Smooth muscle cell (in vitro differentiated cells): ENCODE measurements at regions not wholly inside any gene's neighbourhood (a gene's known extent, or its start where the extent isn't known, plus 50 kb on each side); places are given as distances from the start of the nearest gene placed in this dataset.

Source experiments
- DNase-seq: peaks from one replicate; lab custom pipeline; 2025; ENCODE audit not compliant: unreplicated experiment; lab: John Stamatoyannopoulos, UW
- H2AFZ ChIP-seq: fragments of 200-600 bp; sonication (generic); 2 replicates; pipeline ENCODE4 v1.6.0; 2016; ENCODE audit warnings: antibody characterized with exemption, low read depth, mild to moderate bottlenecking
- H3F3A ChIP-seq: fragments of 200-600 bp; sonication (generic); 2 replicates; pipeline ENCODE4 v1.6.0; 2017; ENCODE audit warnings: antibody characterized with exemption, low read depth
- H3K27ac ChIP-seq: fragments of 200-600 bp; sonication (generic); 2 replicates; pipeline ENCODE4 v1.5.1; 2016; ENCODE audit warnings: low read depth, mild to moderate bottlenecking
- H3K27me3 ChIP-seq: fragments of 200-600 bp; sonication (generic); 2 replicates; pipeline ENCODE4 v1.6.1; 2016; ENCODE audit warnings: low read depth, mild to moderate bottlenecking
- H3K36me3 ChIP-seq: fragments of 200-600 bp; sonication (generic); 2 replicates; pipeline ENCODE4 v1.5.1; 2016; ENCODE audit warnings: low read depth
- H3K4me1 ChIP-seq: fragments of 200-600 bp; sonication (generic); 2 replicates; pipeline ENCODE4 v1.5.1; 2016; ENCODE audit warnings: low read depth
- H3K4me2 ChIP-seq: fragments of 200-600 bp; sonication (generic); 2 replicates; pipeline ENCODE4 v1.6.0; 2016; ENCODE audit warnings: mild to moderate bottlenecking
- H3K4me3 ChIP-seq: fragments of 200-600 bp; sonication (generic); 2 replicates; pipeline ENCODE4 v1.5.1; 2016; ENCODE audit warnings: mild to moderate bottlenecking
- H3K79me2 ChIP-seq: fragments of 200-600 bp; sonication (generic); 2 replicates; pipeline ENCODE4 v1.6.0; 2016; ENCODE audit warnings: low read depth, mild to moderate bottlenecking
- H3K9ac ChIP-seq: fragments of 200-600 bp; sonication (generic); 2 replicates; pipeline ENCODE4 v1.6.0; 2016; ENCODE audit warnings: low read depth
- H3K9me3 ChIP-seq: fragments of 200-600 bp; sonication (generic); replicated peaks from 2 replicates; pipeline ENCODE4 v1.5.1; 2016; ENCODE audit warnings: low read depth
- H4K20me1 ChIP-seq: fragments of 200-600 bp; sonication (generic); 2 replicates; pipeline ENCODE4 v1.6.0; 2016; ENCODE audit warnings: low read depth
- WGBS: methylation state at CpG from one replicate; pipeline ENCODE4 v1.1.7; 2016; ENCODE audit warnings: low lambda C conversion rate; 5-methylcytosine and 5-hydroxymethylcytosine counted together
- TF ChIP-seq, protein P1 (sequence below): fragments of 200-600 bp; sonication (generic); IDR thresholded peaks from 2 replicates; pipeline ENCODE4 v1.5.1; 2017; ENCODE audit warnings: borderline replicate concordance, mild to moderate bottlenecking, antibody characterized with exemption; ENCODE audit not compliant: insufficient read depth, poor library complexity, severe bottlenecking

- no peak overlapping the region for H3K4me2 ChIP-seq
- H3K4me1 ChIP-seq = no peaks in the 10 kb centered on the region
- H4K20me1 ChIP-seq = no peaks in the 10 kb centered on the region
- 89% methylated on average over 8 of the region's 8 CpGs for WGBS
- H3K9ac ChIP-seq = no peak overlapping the region
- H3K27ac ChIP-seq = no peak overlapping the region
- H3K27me3 ChIP-seq = no peaks in the 10 kb centered on the region
- DNase-seq = no peak
- peaks cover 6% of the 10 kb centered on the region for H3K9me3 ChIP-seq
- TF ChIP-seq, protein P1, sequence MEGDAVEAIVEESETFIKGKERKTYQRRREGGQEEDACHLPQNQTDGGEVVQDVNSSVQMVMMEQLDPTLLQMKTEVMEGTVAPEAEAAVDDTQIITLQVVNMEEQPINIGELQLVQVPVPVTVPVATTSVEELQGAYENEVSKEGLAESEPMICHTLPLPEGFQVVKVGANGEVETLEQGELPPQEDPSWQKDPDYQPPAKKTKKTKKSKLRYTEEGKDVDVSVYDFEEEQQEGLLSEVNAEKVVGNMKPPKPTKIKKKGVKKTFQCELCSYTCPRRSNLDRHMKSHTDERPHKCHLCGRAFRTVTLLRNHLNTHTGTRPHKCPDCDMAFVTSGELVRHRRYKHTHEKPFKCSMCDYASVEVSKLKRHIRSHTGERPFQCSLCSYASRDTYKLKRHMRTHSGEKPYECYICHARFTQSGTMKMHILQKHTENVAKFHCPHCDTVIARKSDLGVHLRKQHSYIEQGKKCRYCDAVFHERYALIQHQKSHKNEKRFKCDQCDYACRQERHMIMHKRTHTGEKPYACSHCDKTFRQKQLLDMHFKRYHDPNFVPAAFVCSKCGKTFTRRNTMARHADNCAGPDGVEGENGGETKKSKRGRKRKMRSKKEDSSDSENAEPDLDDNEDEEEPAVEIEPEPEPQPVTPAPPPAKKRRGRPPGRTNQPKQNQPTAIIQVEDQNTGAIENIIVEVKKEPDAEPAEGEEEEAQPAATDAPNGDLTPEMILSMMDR = no peak
- no peak overlapping the region for H2AFZ ChIP-seq
- no peaks in the 10 kb centered on the region for H3K36me3 ChIP-seq
- no peaks in the 10 kb centered on the region for H3K79me2 ChIP-seq
- H3F3A ChIP-seq = no peaks in the 10 kb centered on the region
- H3K4me3 ChIP-seq = no peak overlapping the region
Observed at GRCh38 chr13:111486331-111486730, 165.9 kb downstream of the TEX29 start.

- H3K36me3 ChIP-seq = no peaks in the 10 kb centered on the region
- H2AFZ ChIP-seq = no peak overlapping the region
- H3K4me3 ChIP-seq = no peak overlapping the region
- peaks cover 6% of the 10 kb centered on the region for H3K9me3 ChIP-seq
- WGBS = 91% methylated on average over 6 of the region's 6 CpGs
- no peak overlapping the region for H3K9ac ChIP-seq
- DNase-seq = no peak
- H3K27ac ChIP-seq = no peak overlapping the region
- no peaks in the 10 kb centered on the region for H3K27me3 ChIP-seq
- no peaks in the 10 kb centered on the region for H3K4me1 ChIP-seq
- H3F3A ChIP-seq = no peaks in the 10 kb centered on the region
- H4K20me1 ChIP-seq = no peaks in the 10 kb centered on the region
- TF ChIP-seq, protein P1 = no peak
- H3K4me2 ChIP-seq = no peak overlapping the region
- H3K79me2 ChIP-seq = no peaks in the 10 kb centered on the region
Observed at GRCh38 chr13:111486801-111487200, 166.4 kb downstream of the TEX29 start.

GRCh38 chr13:111488486-111489132 is 168.2 kb downstream of the TEX29 start:
- Histone ChIP-seq H3K4me1 (no peaks in the 10 kb centered on the region), H3K27me3 (no peaks in the 10 kb centered on the region), H2AFZ (no peak overlapping the region), H3K4me2 (no peak overlapping the region), H3K36me3 (no peaks in the 10 kb centered on the region), H3K27ac (no peak overlapping the region), H3F3A (no peaks in the 10 kb centered on the region), H3K9ac (no peak overlapping the region), H4K20me1 (no peaks in the 10 kb centered on the region), H3K4me3 (no peak overlapping the region), H3K79me2 (no peaks in the 10 kb centered on the region), H3K9me3 (peaks cover 6% of the 10 kb centered on the region)
- DNase-seq = no peak
- WGBS = 83% methylated on average over 13 of the region's 13 CpGs
- TF ChIP-seq, protein P1 = no peak

DNA sequence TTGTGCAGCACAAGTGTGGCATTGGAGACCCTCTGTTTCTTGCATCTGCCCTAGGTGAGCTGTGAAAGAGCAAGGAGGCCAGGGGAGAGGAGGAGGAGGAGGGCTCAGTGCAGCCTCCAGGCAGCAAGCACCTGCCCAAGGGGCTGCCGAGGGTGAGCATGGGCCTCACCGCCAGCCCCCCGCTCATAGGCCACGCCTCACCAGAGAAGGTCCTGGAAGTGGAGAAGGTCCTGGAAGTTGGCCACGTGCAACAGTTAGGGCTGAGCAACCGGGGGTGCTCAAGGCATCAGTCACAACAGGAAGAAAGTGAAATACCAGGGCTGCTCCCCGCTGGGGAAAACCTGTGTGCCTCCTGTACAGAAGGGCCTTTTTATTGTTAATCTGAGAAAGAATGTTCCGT is 168.9 kb downstream of the TEX29 start:
- no peaks in the 10 kb centered on the region for H3K4me1 ChIP-seq
- no peaks in the 10 kb centered on the region for H3K27me3 ChIP-seq
- no peaks in the 10 kb centered on the region for H3F3A ChIP-seq
- no peaks in the 10 kb centered on the region for H3K79me2 ChIP-seq
- DNase-seq = no peak
- no peak overlapping the region for H2AFZ ChIP-seq
- peaks cover 6% of the 10 kb centered on the region for H3K9me3 ChIP-seq
- H3K4me3 ChIP-seq = no peak overlapping the region
- no peak overlapping the region for H3K27ac ChIP-seq
- H3K36me3 ChIP-seq = no peaks in the 10 kb centered on the region
- no peak overlapping the region for H3K4me2 ChIP-seq
- no peak overlapping the region for H3K9ac ChIP-seq
- H4K20me1 ChIP-seq = no peaks in the 10 kb centered on the region
- TF ChIP-seq, protein P1 = no peak
- WGBS = 91% methylated on average over 8 of the region's 8 CpGs
